ENCODE measurements at regions not wholly inside any gene's neighbourhood (a gene's known extent, or its start where the extent isn't known, plus 50 kb on each side); places are given as distances from the start of the nearest gene placed in this dataset.

- ChIA-PET CTCF (ENCODE audit: low intra/inter-chr PET ratio) (no interaction called here), POLR2A (no interaction called here)
- ATAC-seq = no peak
- BruUV-seq (replicated peaks) = no TSS peak
- H3K4me3 ChIP-seq = no peak overlapping the region
- H3K27me3 ChIP-seq (ENCODE audit: control insufficient read depth in 2 of 2, insufficient read depth in 2 of 2, low read length in 2 of 2) = peaks cover 0 to 4% of the 10 kb centered on the region in 2 experiments; a peak in 1 of 5 replicates
- no peak overlapping the region for H2AFZ ChIP-seq (ENCODE audit: low read depth, low read length)
- TF ChIP-seq ZNF224 (CRISPR knock-in tag; IDR thresholded peaks at IDR 0.05) (no peak), ZNF175 (CRISPR knock-in tag; IDR thresholded peaks at IDR 0.05; ENCODE audit: low read depth) (no peak), ZNF24 (IDR thresholded peaks at IDR 0.05) (no peak), ZNF766 (CRISPR knock-in tag; conservative IDR thresholded peaks at IDR 0.05) (no peak)
- WGBS (ENCODE audit: insufficient coverage, low coverage, missing lambda C conversion rate) = 0% methylated on average over 9 of the region's 9 CpGs
- no peaks in the 10 kb centered on the region for H3K79me2 ChIP-seq (ENCODE audit: control insufficient read depth, insufficient read depth, low read length)
- H3K9me1 ChIP-seq (ENCODE audit: control insufficient read depth, insufficient read depth, low read length) = no peaks in the 10 kb centered on the region
- DNase-seq (ENCODE audit: extremely low read depth in 1 of 4, low spot score in 3 of 4) = no peak
- no peaks in the 10 kb centered on the region for H4K20me1 ChIP-seq (replicated peaks; ENCODE audit: control insufficient read depth, insufficient read depth, low read length)
- H3K36me3 ChIP-seq (ENCODE audit: control insufficient read depth, insufficient read depth, low read length) = no peaks in the 10 kb centered on the region
- H3K9me3 ChIP-seq (replicated peaks; ENCODE audit: control insufficient read depth, insufficient read depth, low read depth, low read length) = no peaks in the 10 kb centered on the region
- in situ Hi-C loops (cut with MboI) (no loop called here), intact Hi-C loops (cut with micrococcal nuclease) (no loop called here)
- no peak for FAIRE-seq
- no peak overlapping the region for H3K4me2 ChIP-seq (ENCODE audit: insufficient read depth, low read length)
- peaks cover 0 to 5% of the 10 kb centered on the region in 2 experiments; a peak in 2 of 5 replicates for H3K4me1 ChIP-seq (replicated peaks in 1 of 2; ENCODE audit: control insufficient read depth in 2 of 2, insufficient read depth in 2 of 2, low read length in 2 of 2)
- no peak overlapping the region for H3K27ac ChIP-seq (ENCODE audit: extremely low read depth, low read depth, low read length)
- no peak overlapping the region for H3K9ac ChIP-seq (ENCODE audit: insufficient read depth in 1 of 2, low read depth in 2 of 2, low read length in 2 of 2)
Measured at GRCh38 chr20:63108247-63108646, 101.5 kb upstream of the BHLHE23 start.

GRCh38 chr20:63107449-63108200 is 100.9 kb upstream of the BHLHE23 start:
- Histone ChIP-seq H3K4me2 (ENCODE audit: insufficient read depth, low read length) (no peak overlapping the region), H3K9me3 (replicated peaks; ENCODE audit: control insufficient read depth, insufficient read depth, low read depth, low read length) (no peaks in the 10 kb centered on the region), H3K4me3 (no peak overlapping the region), H3K4me1 (replicated peaks in 1 of 2; ENCODE audit: control insufficient read depth in 2 of 2, insufficient read depth in 2 of 2, low read length in 2 of 2) (peaks cover 0 to 5% of the 10 kb centered on the region in 2 experiments; a peak in 2 of 5 replicates), H3K27me3 (ENCODE audit: control insufficient read depth in 2 of 2, insufficient read depth in 2 of 2, low read length in 2 of 2) (peaks cover 0 to 4% of the 10 kb centered on the region in 2 experiments; a peak in 1 of 5 replicates), H3K9ac (ENCODE audit: insufficient read depth in 1 of 2, low read depth in 2 of 2, low read length in 2 of 2) (no peak overlapping the region), H3K79me2 (ENCODE audit: control insufficient read depth, insufficient read depth, low read length) (no peaks in the 10 kb centered on the region), H3K27ac (ENCODE audit: extremely low read depth, low read depth, low read length) (no peak overlapping the region), H3K36me3 (ENCODE audit: control insufficient read depth, insufficient read depth, low read length) (no peaks in the 10 kb centered on the region), H4K20me1 (replicated peaks; ENCODE audit: control insufficient read depth, insufficient read depth, low read length) (no peaks in the 10 kb centered on the region), H2AFZ (ENCODE audit: low read depth, low read length) (no peak overlapping the region), H3K9me1 (ENCODE audit: control insufficient read depth, insufficient read depth, low read length) (no peaks in the 10 kb centered on the region)
- FAIRE-seq (no peak), DNase-seq (ENCODE audit: extremely low read depth in 1 of 4, low spot score in 3 of 4) (no peak), ATAC-seq (no peak)
- intact Hi-C loops (cut with micrococcal nuclease) (no loop called here), in situ Hi-C loops (cut with MboI) (no loop called here)
- ChIA-PET POLR2A (interaction anchor here (0.7 kb wide), 1 partner anchor 121 kb away, joined by 4 read pairs; no protein-coding TSS in a partner anchor), CTCF (ENCODE audit: low intra/inter-chr PET ratio) (no interaction called here)
- 1% methylated on average over 8 of the region's 8 CpGs for WGBS (ENCODE audit: insufficient coverage, low coverage, missing lambda C conversion rate)
- BruUV-seq (replicated peaks) = no TSS peak
- TF ChIP-seq ERF (CRISPR knock-in tag; IDR thresholded peaks at IDR 0.05) (no peak), ZNF707 (CRISPR knock-in tag; conservative IDR thresholded peaks at IDR 0.05) (no peak), TEAD4 (IDR thresholded peaks at IDR 0.05; ENCODE audit: low read length) (no peak), TEAD4 (CRISPR knock-in tag; IDR thresholded peaks at IDR 0.05; ENCODE audit: borderline replicate concordance) (no peak), FOXJ2 (tag; IDR thresholded peaks at IDR 0.05) (no peak), GMEB1 (CRISPR knock-in tag; IDR thresholded peaks at IDR 0.05) (no peak), ZNF324 (CRISPR knock-in tag; IDR thresholded peaks at IDR 0.05) (no peak), ZNF445 (CRISPR knock-in tag; IDR thresholded peaks at IDR 0.05; ENCODE audit: low read depth) (no peak), NR1H2 (CRISPR knock-in tag; IDR thresholded peaks at IDR 0.05) (no peak), ESRRB (CRISPR knock-in tag; IDR thresholded peaks at IDR 0.05; ENCODE audit: borderline replicate concordance) (no peak), RBM34 (IDR thresholded peaks at IDR 0.05; ENCODE audit: borderline replicate concordance, insufficient read depth, low read length) (no peak), SP1 (CRISPR knock-in tag; IDR thresholded peaks at IDR 0.05) (no peak), TAF7 (tag; IDR thresholded peaks at IDR 0.05) (no peak)

Measured in K562 (cell line).